Adrenal gland (tissue), 9 donors: ENCODE measurements at regions not wholly inside any gene's neighbourhood (a gene's known extent, or its start where the extent isn't known, plus 50 kb on each side); places are given as distances from the start of the nearest gene placed in this dataset.

Source experiments
- DNase-seq, 7 donors: peaks; one replicate each; pipeline ENCODE4 v3.0.0-alpha.2; 2019 to 2020
- H3K27ac ChIP-seq, 5 donors: fragments of 200-600 bp; sonication (generic) in 4 of 5; 1 replicate in 3 of 5; 2 replicates in 2 of 5; pipeline versions ENCODE4 v1.5.1 to v1.8.0; 2016 to 2020; ENCODE audit warnings: mild to moderate bottlenecking in 1 of 5
- H3K27me3 ChIP-seq: fragments of 200-600 bp; 2 replicates; pipeline ENCODE4 v1.8.0; 2021
- H3K36me3 ChIP-seq, 2 donors: fragments of 200-600 bp; replicated peaks in 1 of 2; 1 replicate in 1 of 2; 2 replicates in 1 of 2; pipeline versions ENCODE4 v1.5.1 to v1.8.0; 2018 to 2022
- H3K4me1 ChIP-seq, 2 donors: fragments of 200-600 bp; replicated peaks in 1 of 2; 1 replicate in 1 of 2; 2 replicates in 1 of 2; pipeline versions ENCODE4 v1.5.1 to v1.8.0; 2018 to 2021
- H3K4me3 ChIP-seq, 4 donors: fragments of 200-600 bp; sonication (generic) in 3 of 4; one replicate each; pipeline ENCODE4 v1.5.1; 2016 to 2018
- H3K9me3 ChIP-seq, 3 donors: fragments of 200-600 bp; sonication (generic) in 1 of 3; replicated peaks in 1 of 3; 1 replicate in 2 of 3; 2 replicates in 1 of 3; pipeline versions ENCODE4 v1.5.1 to v1.8.0; 2016 to 2021
- CTCF ChIP-seq, 6 experiments: fragments of 450-650 bp in 4 of 6; fragments of 200-600 bp in 2 of 6; sonication (generic) in 1 of 6; IDR thresholded peaks; 1 replicate in 5 of 6; 2 replicates in 1 of 6; pipeline versions ENCODE4 v1.5.1 to v1.8.0; 2016 to 2021; ENCODE audit warnings: antibody characterized with exemption in 6 of 6, mild to moderate bottlenecking in 2 of 6, moderate library complexity in 1 of 6
- POLR2A ChIP-seq, 2 donors: fragments of 450-650 bp; IDR thresholded peaks; one replicate each; pipeline ENCODE4 v1.6.1; 2017; ENCODE audit warnings: antibody characterized with exemption in 2 of 2, mild to moderate bottlenecking in 2 of 2, moderate library complexity in 1 of 2
- WGBS, 4 donors: extraction: QIAGEN DNeasy Blood & Tissue Kit in 2 of 4; methylation state at CpG; one replicate each; pipeline versions ENCODE4 v1.1.5 to v1.1.7; 2013 to 2017; 5-methylcytosine and 5-hydroxymethylcytosine counted together
- intact Hi-C, 2 donors: fragments of 100-400 bp; cut with DNase I; formaldehyde crosslinking; loops; one replicate each; pipeline versions ENCODE4 v1.14.1 to v1.15.0; 2022 to 2023
- donor health status: healthy with polysubstance abuse.
- donor health status: Bipolar disorder and iron deficiency.
- donor health status: DM: yes; HTN: yes; CAD: no.
- donor health status: DM: no; HTN: no; CAD: no.
- donor health status: DM: no; HTN: no; CAD: no.

GRCh38 chr10:1932692-1933094 lies 195.4 kb upstream of the ADARB2 start:
- no peak for TF ChIP-seq POLR2A (IDR thresholded peaks at IDR 0.05)
- no peak for TF ChIP-seq CTCF (IDR thresholded peaks at IDR 0.05)
- H3K9me3 ChIP-seq: no peaks in the 10 kb centered on the region
- no peak overlapping the region for H3K27ac ChIP-seq
- 22 to 47% (median 34%) methylated on average over 8 to 13 of the region's 13 CpGs for WGBS, 4 donors
- no peak overlapping the region for H3K4me3 ChIP-seq
- no peak for DNase-seq
- H3K4me1 ChIP-seq: no peaks in the 10 kb centered on the region
- H3K27me3 ChIP-seq: no peaks in the 10 kb centered on the region
- H3K36me3 ChIP-seq: no peaks in the 10 kb centered on the region
- intact Hi-C loops: no loop called here

GRCh38 chr10:1928606-1929005 lies 191.3 kb upstream of the ADARB2 start:
- H3K36me3 ChIP-seq: no peaks in the 10 kb centered on the region
- H3K27ac ChIP-seq: no peak overlapping the region
- DNase-seq: no peak
- intact Hi-C loops: no loop called here
- no peaks in the 10 kb centered on the region for H3K4me1 ChIP-seq
- no peak overlapping the region for H3K4me3 ChIP-seq
- WGBS, 4 donors: 46 to 64% (median 51%) methylated on average over 7 of the region's 7 CpGs
- no peak for TF ChIP-seq CTCF (IDR thresholded peaks at IDR 0.05)
- no peak for TF ChIP-seq POLR2A (IDR thresholded peaks at IDR 0.05)
- H3K9me3 ChIP-seq: no peaks in the 10 kb centered on the region
- H3K27me3 ChIP-seq: no peaks in the 10 kb centered on the region

- whole genome bisulfite sequencing, 4 donors: 76 to 97% (median 81%) methylated on average over 6 to 12 of the region's 12 CpGs
- Histone ChIP-seq H3K27ac (no peak overlapping the region), H3K4me1 (no peaks in the 10 kb centered on the region), H3K4me3 (no peak overlapping the region), H3K27me3 (no peaks in the 10 kb centered on the region), H3K36me3 (no peaks in the 10 kb centered on the region), H3K9me3 (no peaks in the 10 kb centered on the region)
- no peak for DNase-seq
- intact Hi-C loops: no loop called here
- TF ChIP-seq CTCF (IDR thresholded peaks at IDR 0.05) (no peak), POLR2A (IDR thresholded peaks at IDR 0.05) (no peak)
These were observed 186.7 kb upstream of the ADARB2 start for GRCh38 chr10:1923998-1924397.

GRCh38 chr10:1923586-1923985 lies 186.3 kb upstream of the ADARB2 start:
- Histone ChIP-seq H3K4me3 (no peak overlapping the region), H3K36me3 (no peaks in the 10 kb centered on the region), H3K4me1 (no peaks in the 10 kb centered on the region), H3K27me3 (no peaks in the 10 kb centered on the region), H3K27ac (no peak overlapping the region), H3K9me3 (no peaks in the 10 kb centered on the region)
- 35 to 47% (median 40%) methylated on average over 8 of the region's 8 CpGs for WGBS, 4 donors
- DNase-seq: no peak
- intact Hi-C loops: no loop called here
- TF ChIP-seq CTCF (IDR thresholded peaks at IDR 0.05) (no peak), POLR2A (IDR thresholded peaks at IDR 0.05) (no peak)
